ENCODE measurements at regions not wholly inside any gene's neighbourhood (a gene's known extent, or its start where the extent isn't known, plus 50 kb on each side); places are given as distances from the start of the nearest gene placed in this dataset.

DNA sequence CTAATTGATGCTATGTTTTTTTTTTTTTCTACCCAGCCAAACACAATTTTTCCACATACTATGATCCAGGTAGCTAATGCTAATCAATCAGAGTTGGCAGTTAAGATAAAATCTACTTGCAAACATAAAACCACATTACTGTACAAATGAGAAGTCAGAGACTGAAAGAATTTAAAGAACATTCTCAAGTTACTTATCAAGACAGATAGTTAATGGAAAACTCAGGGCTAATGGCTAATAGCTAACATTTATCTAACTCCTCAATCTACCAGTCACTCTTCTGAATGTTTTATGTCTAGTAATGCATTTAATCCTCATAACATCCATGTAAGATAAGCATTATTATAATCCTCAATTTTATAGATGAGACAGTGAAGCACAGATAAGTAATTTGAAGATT, 537.6 kb upstream of the SETBP1 start:
- TF ChIP-seq CTCF (IDR thresholded peaks at IDR 0.05; ENCODE audit: insufficient read depth, low read length, poor library complexity, severe bottlenecking) (no peak), EZH2phosphoT487 (conservative IDR thresholded peaks at IDR 0.05; ENCODE audit: low read length) (no peak)

Measured in SU-DHL-6 (cell line).